Stomach (tissue), 8 donors: ENCODE measurements at regions not wholly inside any gene's neighbourhood (a gene's known extent, or its start where the extent isn't known, plus 50 kb on each side); places are given as distances from the start of the nearest gene placed in this dataset.

ENCODE experiments used
- DNase-seq, 2 donors: peaks; one replicate each; pipeline versions ENCODE4 v3.0.0 to v3.0.0-alpha.2; 2013 to 2019
- H3K27ac ChIP-seq, 5 donors: fragments of 200-600 bp in 4 of 5; sonication (generic) in 4 of 5; one replicate each; pipeline ENCODE4 v1.5.1; 2013 to 2019; ENCODE audit warnings: mild to moderate bottlenecking in 1 of 5, moderate library complexity in 1 of 5
- H3K27me3 ChIP-seq, 3 donors: fragments of 200-600 bp; sonication (generic); one replicate each; pipeline ENCODE4 v1.5.1; 2017 to 2019; ENCODE audit warnings: mixed run types in 1 of 3
- H3K36me3 ChIP-seq, 4 donors: fragments of 200-600 bp; sonication (generic); 1 replicate in 3 of 4; 2 replicates in 1 of 4; pipeline ENCODE4 v1.5.1; 2016 to 2019
- H3K4me1 ChIP-seq, 4 donors: fragments of 200-600 bp; sonication (generic); one replicate each; pipeline ENCODE4 v1.5.1; 2016 to 2019
- H3K4me3 ChIP-seq, 4 donors: fragments of 200-600 bp; sonication (generic) in 3 of 4; one replicate each; pipeline ENCODE4 v1.5.1; 2016 to 2019; ENCODE audit warnings: mild to moderate bottlenecking in 1 of 4
- H3K9me3 ChIP-seq, 4 donors: fragments of 200-600 bp; sonication (generic); one replicate each; pipeline ENCODE4 v1.5.1; 2016 to 2019
- CTCF ChIP-seq, 7 experiments: fragments of 450-650 bp in 4 of 7; fragments of 200-600 bp in 3 of 7; sonication (generic) in 3 of 7; IDR thresholded peaks; one replicate each; pipeline ENCODE4 v1.5.1; 2016 to 2019; ENCODE audit warnings: antibody characterized with exemption in 7 of 7, control low read depth in 2 of 7, mild to moderate bottlenecking in 1 of 7
- EP300 ChIP-seq: sonication (generic); formaldehyde crosslinking; IDR thresholded peaks from one replicate; pipeline ENCODE4 v1.6.1; 2017; ENCODE audit warnings: antibody characterized with exemption
- POLR2A ChIP-seq, 4 donors: fragments of 450-650 bp; IDR thresholded peaks; one replicate each; pipeline ENCODE4 v1.6.1; 2016; ENCODE audit warnings: antibody characterized with exemption in 4 of 4, control low read depth in 2 of 4, mild to moderate bottlenecking in 1 of 4, moderate library complexity in 1 of 4
- POLR2AphosphoS5 ChIP-seq, 3 donors: sonication (generic); formaldehyde crosslinking; IDR thresholded peaks; one replicate each; pipeline ENCODE4 v1.6.1; 2016; ENCODE audit warnings: antibody characterized with exemption in 3 of 3
- WGBS, 5 donors: extraction: QIAGEN DNeasy Blood & Tissue Kit in 3 of 5; methylation state at CpG; one replicate each; pipeline versions ENCODE4 v1.1.5 to v1.1.7; 2013 to 2018; 5-methylcytosine and 5-hydroxymethylcytosine counted together
- intact Hi-C: fragments of 100-400 bp; cut with DNase I; formaldehyde crosslinking; loops from one replicate; pipeline ENCODE4 v1.15.1; 2023; ENCODE audit warnings: low total_unique reads
- donor health status: healthy with polysubstance abuse.
- donor health status: Bipolar disorder and iron deficiency.
- donor health status: healthy.

DNA sequence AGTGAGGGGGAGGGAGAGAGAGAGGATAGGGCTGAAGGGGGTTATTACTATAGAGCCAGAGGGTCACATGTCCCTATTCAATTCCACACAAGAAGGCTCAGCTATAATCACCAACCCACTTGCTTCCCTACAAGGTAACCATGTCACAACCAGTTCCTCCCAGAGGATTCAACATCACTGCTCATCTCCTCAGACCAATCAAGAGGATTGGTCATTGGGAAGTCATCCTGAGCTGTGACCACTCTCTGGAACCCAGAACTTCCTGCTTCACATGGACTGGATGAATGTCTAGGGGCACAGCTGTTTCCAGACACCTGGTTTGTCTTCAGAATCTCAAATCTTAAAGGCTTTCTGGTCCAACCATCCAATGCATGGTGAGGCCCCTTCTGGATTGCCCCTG lies 154.9 kb upstream of the SDK2 start:
- intact Hi-C loops, result no loop called here
- Histone ChIP-seq H3K4me1 (peaks cover 13 to 44% (median 25%) of the 10 kb centered on the region in 4 donors), H3K4me3 (no peak overlapping the region), H3K27ac (peak overlapping the region in 1 of 5 donors; percentile 71), H3K27me3 (peaks cover 0 to 30% (median 0%) of the 10 kb centered on the region in 3 donors), H3K9me3 (peaks cover 0 to 17% (median 8%) of the 10 kb centered on the region in 4 donors), H3K36me3 (no peaks in the 10 kb centered on the region)
- no peak for DNase-seq
- TF ChIP-seq POLR2A (IDR thresholded peaks at IDR 0.05) (no peak), POLR2AphosphoS5 (IDR thresholded peaks at IDR 0.05) (no peak), CTCF (IDR thresholded peaks at IDR 0.05) (no peak), EP300 (no peak)

DNA sequence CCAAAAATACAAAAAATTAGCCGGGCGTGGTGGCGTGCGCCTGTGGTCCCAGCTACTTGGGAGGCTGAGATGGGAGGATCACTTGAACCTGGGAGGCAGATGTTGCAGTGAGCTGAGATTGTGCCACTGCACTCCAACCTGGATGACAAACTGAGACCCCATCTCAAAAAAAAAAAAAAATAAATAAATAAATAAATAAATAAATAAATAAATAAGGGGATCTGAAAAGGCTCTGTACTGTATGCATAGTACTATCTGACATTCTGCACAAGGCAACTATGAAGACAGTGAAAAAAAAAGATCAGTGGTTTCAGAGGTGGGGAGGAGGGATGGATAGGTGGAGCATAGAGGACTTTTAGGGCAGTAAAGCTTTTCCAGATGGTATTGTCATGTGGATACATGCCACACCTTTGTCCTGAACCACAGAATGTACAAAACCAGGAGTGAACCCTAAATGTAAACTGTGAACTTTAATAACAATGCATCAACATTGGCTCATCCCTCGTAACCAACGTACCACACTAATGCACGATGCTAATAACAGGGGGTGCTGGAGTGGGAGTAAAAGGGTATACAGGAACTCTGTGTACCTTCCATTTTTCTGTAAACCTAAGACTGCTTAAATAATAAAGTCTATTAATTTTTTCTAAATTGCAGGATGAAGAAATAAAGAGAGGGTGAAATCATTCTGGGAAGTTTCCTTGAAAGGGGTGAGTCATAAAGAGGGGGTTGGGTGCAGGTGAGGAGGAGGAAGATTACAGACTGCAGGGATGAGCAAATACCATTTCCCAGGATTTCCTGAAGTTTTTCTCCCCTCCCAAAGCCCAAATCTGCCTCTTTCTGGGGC lies 155.8 kb upstream of the SDK2 start:
- no peak for DNase-seq
- Histone ChIP-seq H3K27ac (no peak overlapping the region), H3K4me3 (no peak overlapping the region), H3K9me3 (peaks cover 0 to 17% (median 10%) of the 10 kb centered on the region in 4 donors), H3K4me1 (peaks cover 13 to 44% (median 25%) of the 10 kb centered on the region in 4 donors), H3K27me3 (peaks cover 0 to 37% (median 4%) of the 10 kb centered on the region in 3 donors), H3K36me3 (no peaks in the 10 kb centered on the region)
- TF ChIP-seq POLR2A (IDR thresholded peaks at IDR 0.05) (no peak), CTCF (IDR thresholded peaks at IDR 0.05) (no peak), POLR2AphosphoS5 (IDR thresholded peaks at IDR 0.05) (no peak), EP300 (no peak)
- intact Hi-C loops, result no loop called here
- WGBS, 5 donors, result 88 to 97% (median 90%) methylated on average over 7 of the region's 7 CpGs

GRCh38 chr17:73800893-73801292 lies 156.6 kb upstream of the SDK2 start:
- Histone ChIP-seq H3K4me3 (no peak overlapping the region), H3K9me3 (peaks cover 0 to 17% (median 10%) of the 10 kb centered on the region in 4 donors), H3K4me1 (peaks cover 13 to 37% (median 25%) of the 10 kb centered on the region in 4 donors), H3K27ac (no peak overlapping the region), H3K36me3 (no peaks in the 10 kb centered on the region), H3K27me3 (peaks cover 0 to 45% (median 4%) of the 10 kb centered on the region in 3 donors)
- no peak for DNase-seq
- intact Hi-C loops, result no loop called here
- TF ChIP-seq CTCF (IDR thresholded peaks at IDR 0.05), result no peak
- TF ChIP-seq POLR2A (IDR thresholded peaks at IDR 0.05), result no peak
- TF ChIP-seq EP300, result no peak
- TF ChIP-seq POLR2AphosphoS5 (IDR thresholded peaks at IDR 0.05), result no peak
- 60 to 77% (median 72%) methylated on average over 8 of the region's 8 CpGs for WGBS, 5 donors

GRCh38 chr17:73801455-73802100 lies 157.3 kb upstream of the SDK2 start:
- TF ChIP-seq POLR2AphosphoS5 (IDR thresholded peaks at IDR 0.05) (no peak), CTCF (IDR thresholded peaks at IDR 0.05) (no peak), POLR2A (IDR thresholded peaks at IDR 0.05) (no peak), EP300 (no peak)
- intact Hi-C loops, result no loop called here
- Histone ChIP-seq H3K4me3 (no peak overlapping the region), H3K27ac (no peak overlapping the region), H3K9me3 (peaks cover 0 to 17% (median 10%) of the 10 kb centered on the region in 4 donors), H3K36me3 (no peaks in the 10 kb centered on the region), H3K4me1 (peaks cover 13 to 30% (median 22%) of the 10 kb centered on the region in 4 donors), H3K27me3 (peaks cover 0 to 49% (median 4%) of the 10 kb centered on the region in 3 donors)
- WGBS, 5 donors, result 83 to 96% (median 91%) methylated on average over 8 of the region's 8 CpGs
- no peak for DNase-seq
